Ectodermal cell (in vitro differentiated cells): ENCODE measurements at regions not wholly inside any gene's neighbourhood (a gene's known extent, or its start where the extent isn't known, plus 50 kb on each side); places are given as distances from the start of the nearest gene placed in this dataset.
"Not testable (repeated sequence)": the region's sequence is repeated elsewhere in the genome, so short reads cannot be mapped to it uniquely, and the experiment has no call there.

ENCODE experiments used
- H3K27ac ChIP-seq: 2 replicates; pipeline ENCODE4 v1.7.0; 2013; ENCODE audit warnings: mild to moderate bottlenecking, low read depth, low read length; ENCODE audit not compliant: insufficient read depth, poor library complexity, severe bottlenecking
- H3K27me3 ChIP-seq: 2 replicates; pipeline ENCODE4 v1.7.0; 2013; ENCODE audit warnings: mild to moderate bottlenecking, low read length; ENCODE audit not compliant: insufficient read depth, control insufficient read depth, poor library complexity, severe bottlenecking
- H3K36me3 ChIP-seq: one replicate; pipeline ENCODE4 v1.7.0; 2013; ENCODE audit warnings: low read length; ENCODE audit not compliant: control insufficient read depth, insufficient read depth
- H3K4me1 ChIP-seq: one replicate; pipeline ENCODE4 v1.7.0; 2013; ENCODE audit warnings: low read length; ENCODE audit not compliant: control insufficient read depth, insufficient read depth
- H3K4me3 ChIP-seq: 2 replicates; pipeline ENCODE4 v1.7.0; 2013; ENCODE audit warnings: low read depth, low read length, control low read depth; ENCODE audit not compliant: insufficient read depth
- H3K9me3 ChIP-seq: 2 replicates; pipeline ENCODE4 v1.7.0; 2013; ENCODE audit warnings: mild to moderate bottlenecking, low read length, moderate library complexity; ENCODE audit not compliant: control insufficient read depth
- WGBS, 2 experiments: methylation state at CpG; one replicate each; pipeline ENCODE4 v1.1.7; 2013; ENCODE audit warnings: missing lambda C conversion rate in 2 of 2; 5-methylcytosine and 5-hydroxymethylcytosine counted together

DNA sequence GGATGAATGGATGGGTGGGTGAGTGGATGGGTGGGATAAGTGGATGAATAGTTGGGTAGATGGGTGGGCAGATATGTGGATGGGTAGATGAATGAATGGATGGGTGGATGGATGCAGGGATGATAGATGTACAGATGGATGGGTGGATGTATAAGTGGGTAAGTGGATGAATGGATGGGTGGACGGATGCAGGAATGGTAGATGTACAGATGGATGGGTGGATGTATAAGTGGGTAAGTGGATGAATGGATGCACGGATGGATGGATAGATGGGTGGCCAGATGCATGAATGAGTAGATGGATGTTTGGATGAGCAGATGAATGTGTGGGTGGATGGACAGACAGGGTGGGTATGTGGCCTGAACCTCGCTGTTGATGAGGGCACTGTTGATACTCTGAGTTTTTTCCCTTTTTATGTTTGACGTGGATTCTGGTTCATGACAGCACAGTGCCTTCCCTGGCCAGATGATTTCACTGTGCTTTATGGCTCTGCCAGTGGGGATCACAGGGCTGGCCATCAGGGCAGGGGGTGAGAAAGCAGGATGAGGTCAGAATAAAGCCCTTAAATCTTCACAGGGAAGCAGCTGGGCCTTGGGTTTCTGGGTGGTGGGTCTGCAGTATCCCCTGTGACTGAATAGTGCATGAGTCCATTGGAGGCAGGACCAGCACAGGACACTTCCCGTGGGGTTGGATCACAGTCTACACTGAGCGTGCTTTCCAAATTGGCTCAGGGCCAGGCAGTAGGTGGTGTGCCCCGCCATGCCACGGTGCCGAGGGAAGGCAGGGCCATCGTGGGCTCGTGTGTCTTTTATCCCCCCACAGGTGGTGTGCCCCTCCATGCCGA, 213.2 kb downstream of the BANP start:
- not testable (repeated sequence) for H3K36me3 ChIP-seq, H3K27ac ChIP-seq, H3K27me3 ChIP-seq, H3K9me3 ChIP-seq, H3K4me3 ChIP-seq, H3K4me1 ChIP-seq
- 84 to 85% methylated on average over 12 of the region's 12 CpGs for WGBS, 2 experiments

DNA sequence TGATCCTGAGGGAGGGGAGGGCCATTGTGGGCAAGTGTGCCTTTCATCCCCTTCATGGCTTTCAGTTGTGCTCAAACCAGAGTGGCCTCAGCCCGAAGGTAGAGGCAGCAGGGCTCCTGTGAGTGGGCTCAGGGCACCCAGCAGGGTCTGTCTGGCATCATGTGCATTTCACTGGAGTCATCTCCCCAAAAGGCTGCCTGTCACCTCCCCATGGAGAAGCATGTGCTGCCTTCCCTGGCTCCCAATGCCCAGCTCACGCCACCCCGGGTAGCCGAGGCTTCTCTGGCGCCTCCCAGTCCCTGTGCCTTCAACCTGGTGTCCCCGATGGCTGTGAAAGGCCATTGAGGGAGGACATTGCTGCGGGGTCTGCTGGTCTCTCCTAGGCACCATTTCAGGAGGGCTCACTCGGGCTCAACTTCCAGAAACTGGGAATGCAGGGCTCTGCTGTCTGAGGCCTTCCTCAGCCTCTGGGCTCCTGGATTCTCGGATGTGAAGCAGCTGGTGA, 213.9 kb downstream of the BANP start:
- not testable (repeated sequence) for H3K27ac ChIP-seq, H3K36me3 ChIP-seq, H3K9me3 ChIP-seq, H3K4me1 ChIP-seq, H3K27me3 ChIP-seq, H3K4me3 ChIP-seq
- 92 to 94% methylated on average over 9 of the region's 9 CpGs for WGBS, 2 experiments

GRCh38 chr16:88165683-88166082, 214.4 kb downstream of the BANP start:
- H3K9me3 ChIP-seq, H3K36me3 ChIP-seq, H3K4me1 ChIP-seq, H3K27ac ChIP-seq, H3K27me3 ChIP-seq, H3K4me3 ChIP-seq: not testable (repeated sequence)
- WGBS, 2 experiments: 94 to 95% methylated on average over 15 of the region's 15 CpGs

- not testable (repeated sequence) for H3K4me3 ChIP-seq, H3K27ac ChIP-seq, H3K9me3 ChIP-seq, H3K36me3 ChIP-seq, H3K4me1 ChIP-seq, H3K27me3 ChIP-seq
- 88 to 99% methylated on average over 7 to 8 of the region's 16 CpGs for WGBS, 2 experiments
Observed at GRCh38 chr16:88166209-88166773, 215.1 kb downstream of the BANP start.

GRCh38 chr16:88167798-88168556, 214.8 kb upstream of the ZNF469 start:
- not testable (repeated sequence) for H3K27me3 ChIP-seq, H3K36me3 ChIP-seq, H3K9me3 ChIP-seq, H3K27ac ChIP-seq, H3K4me3 ChIP-seq, H3K4me1 ChIP-seq
- 88 to 93% methylated on average over 21 of the region's 22 CpGs for WGBS, 2 experiments

GRCh38 chr16:88168557-88168949, 214.2 kb upstream of the ZNF469 start:
- not testable (repeated sequence) for H3K9me3 ChIP-seq, H3K27ac ChIP-seq, H3K4me3 ChIP-seq, H3K4me1 ChIP-seq, H3K27me3 ChIP-seq, H3K36me3 ChIP-seq
- 65 to 68% methylated on average over 5 to 6 of the region's 6 CpGs for WGBS, 2 experiments

GRCh38 chr16:88169136-88169830, 213.5 kb upstream of the ZNF469 start:
- not testable (repeated sequence) for H3K4me1 ChIP-seq, H3K27ac ChIP-seq, H3K9me3 ChIP-seq, H3K4me3 ChIP-seq, H3K27me3 ChIP-seq, H3K36me3 ChIP-seq
- WGBS, 2 experiments: 95% methylated on average over 26 of the region's 26 CpGs

- H3K4me1 ChIP-seq, H3K4me3 ChIP-seq, H3K36me3 ChIP-seq, H3K27ac ChIP-seq, H3K9me3 ChIP-seq, H3K27me3 ChIP-seq: not testable (repeated sequence)
- WGBS, 2 experiments: 95 to 97% methylated on average over 8 of the region's 8 CpGs
Observed at GRCh38 chr16:88169831-88170165, 213.0 kb upstream of the ZNF469 start.

DNA sequence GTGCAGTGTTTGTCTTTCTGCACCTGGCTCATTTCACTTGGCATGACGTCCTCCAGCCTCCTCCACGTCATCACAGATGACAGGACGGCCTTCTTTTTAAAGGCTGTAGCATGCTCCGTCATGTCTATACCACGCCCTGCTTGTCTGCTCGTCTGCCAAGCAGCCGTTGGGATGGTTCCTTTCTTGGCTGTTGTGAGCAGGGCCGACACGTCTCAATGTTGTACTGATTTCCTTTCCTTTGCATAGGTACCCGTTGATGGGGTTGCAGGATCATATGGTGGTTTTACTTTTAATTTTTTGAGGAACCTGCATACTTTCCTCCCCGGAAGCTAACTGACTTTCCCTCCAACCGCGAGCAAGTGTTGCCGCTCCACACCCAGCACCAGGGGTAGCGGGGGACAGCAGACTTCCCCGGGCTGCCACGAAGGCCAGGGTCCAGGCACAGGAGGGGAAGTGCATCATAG, 212.2 kb upstream of the ZNF469 start:
- no peaks in the 10 kb centered on the region for H3K36me3 ChIP-seq
- H3K27ac ChIP-seq: no peak overlapping the region
- no peaks in the 10 kb centered on the region for H3K9me3 ChIP-seq
- no peaks in the 10 kb centered on the region for H3K27me3 ChIP-seq
- no peak overlapping the region for H3K4me3 ChIP-seq
- WGBS, 2 experiments: 94% methylated on average over 17 of the region's 17 CpGs
- H3K4me1 ChIP-seq: no peaks in the 10 kb centered on the region

- not testable (repeated sequence) for H3K9me3 ChIP-seq, H3K4me3 ChIP-seq, H3K27ac ChIP-seq, H3K4me1 ChIP-seq, H3K36me3 ChIP-seq, H3K27me3 ChIP-seq
- WGBS, 2 experiments: 75 to 91% methylated on average over 1 of the region's 1 CpG
Observed at GRCh38 chr16:88171126-88171525, 211.6 kb upstream of the ZNF469 start.
